ENCODE measurements at regions not wholly inside any gene's neighbourhood (a gene's known extent, or its start where the extent isn't known, plus 50 kb on each side); places are given as distances from the start of the nearest gene placed in this dataset.

- DNase-seq (ENCODE audit: low read depth, low spot score) (no peak), FAIRE-seq (peak; percentile 21)
- CTCF ChIA-PET, result interaction anchor here (1.0 to 1.6 kb wide), 6 partner anchors 9 to 1140 kb away, joined by 3 to 7 read pairs (median 4); no protein-coding TSS in a partner anchor
- Histone ChIP-seq H3K4me1 (ENCODE audit: control insufficient read depth, extremely low read depth, insufficient read depth, low read length) (no peaks in the 10 kb centered on the region), H2AFZ (ENCODE audit: low read depth, low read length) (no peak overlapping the region), H3K27ac (ENCODE audit: insufficient read depth, low read depth, low read length) (no peak overlapping the region), H3K79me2 (ENCODE audit: control insufficient read depth, insufficient read depth, low read length) (no peaks in the 10 kb centered on the region), H3K9me3 (replicated peaks; ENCODE audit: control insufficient read depth, insufficient read depth, low read length) (no peaks in the 10 kb centered on the region), H3K36me3 (ENCODE audit: control insufficient read depth in 2 of 2, extremely low read depth in 1 of 2, insufficient read depth in 2 of 2, low read length in 2 of 2) (no peaks in the 10 kb centered on the region), H3K4me3 (replicated peaks in 1 of 3; ENCODE audit: insufficient read depth in 1 of 3, low read depth in 1 of 3, low read length in 3 of 3) (no peak overlapping the region), H4K20me1 (replicated peaks; ENCODE audit: control insufficient read depth, extremely low read depth, insufficient read depth, low read length) (no peaks in the 10 kb centered on the region), H3K4me2 (ENCODE audit: insufficient read depth, low read length) (no peak overlapping the region), H3K27me3 (ENCODE audit: control insufficient read depth in 2 of 2, insufficient read depth in 2 of 2, low read length in 2 of 2) (peaks cover 5 to 8% of the 10 kb centered on the region in 2 experiments), H3K9ac (replicated peaks; ENCODE audit: extremely low read depth, insufficient read depth, low read length) (no peak overlapping the region), H3K9me1 (replicated peaks; ENCODE audit: control insufficient read depth, extremely low read depth, insufficient read depth, low read length) (no peaks in the 10 kb centered on the region)
- POLR2A ChIA-PET, result no interaction called here
- TF ChIP-seq POLR2AphosphoS5 (IDR thresholded peaks at IDR 0.05; ENCODE audit: insufficient read depth, low read depth, low read length), result no peak
- TF ChIP-seq FOS (IDR thresholded peaks at IDR 0.05; ENCODE audit: borderline replicate concordance, insufficient read depth, low read length), result no peak
- TF ChIP-seq EZH2 (IDR thresholded peaks at IDR 0.05; ENCODE audit: borderline replicate concordance, low read depth, low read length, severe bottlenecking), result no peak
- no peak for TF ChIP-seq POLR2A (IDR thresholded peaks at IDR 0.05; ENCODE audit: low read depth, low read length)
- TF ChIP-seq, protein P1, sequence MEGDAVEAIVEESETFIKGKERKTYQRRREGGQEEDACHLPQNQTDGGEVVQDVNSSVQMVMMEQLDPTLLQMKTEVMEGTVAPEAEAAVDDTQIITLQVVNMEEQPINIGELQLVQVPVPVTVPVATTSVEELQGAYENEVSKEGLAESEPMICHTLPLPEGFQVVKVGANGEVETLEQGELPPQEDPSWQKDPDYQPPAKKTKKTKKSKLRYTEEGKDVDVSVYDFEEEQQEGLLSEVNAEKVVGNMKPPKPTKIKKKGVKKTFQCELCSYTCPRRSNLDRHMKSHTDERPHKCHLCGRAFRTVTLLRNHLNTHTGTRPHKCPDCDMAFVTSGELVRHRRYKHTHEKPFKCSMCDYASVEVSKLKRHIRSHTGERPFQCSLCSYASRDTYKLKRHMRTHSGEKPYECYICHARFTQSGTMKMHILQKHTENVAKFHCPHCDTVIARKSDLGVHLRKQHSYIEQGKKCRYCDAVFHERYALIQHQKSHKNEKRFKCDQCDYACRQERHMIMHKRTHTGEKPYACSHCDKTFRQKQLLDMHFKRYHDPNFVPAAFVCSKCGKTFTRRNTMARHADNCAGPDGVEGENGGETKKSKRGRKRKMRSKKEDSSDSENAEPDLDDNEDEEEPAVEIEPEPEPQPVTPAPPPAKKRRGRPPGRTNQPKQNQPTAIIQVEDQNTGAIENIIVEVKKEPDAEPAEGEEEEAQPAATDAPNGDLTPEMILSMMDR (IDR thresholded peaks at IDR 0.05; ENCODE audit: extremely low read depth in 1 of 2, insufficient read depth in 1 of 2, low read depth in 1 of 2, low read length in 2 of 2), result peak in 1 of 2 donors; percentile 4
- no peak for TF ChIP-seq MYC (IDR thresholded peaks at IDR 0.05; ENCODE audit: low read depth, low read length)
- TF ChIP-seq JUN (IDR thresholded peaks at IDR 0.05; ENCODE audit: borderline replicate concordance, insufficient read depth, insufficient read length, low read depth), result no peak
- BruUV-seq (replicated peaks), result no TSS peak
- intact Hi-C loops (cut with micrococcal nuclease), result no loop called here
- dilution Hi-C loops (cut with MboI; ENCODE audit: extremely low pct_ligation_motif_present, low sequenced_read_pairs), result no loop called here
Measured at GRCh38 chr19:40933025-40933424, 51.0 kb upstream of the CYP2A7 start.

Measured in endothelial cell of umbilical vein (primary cell).